ENCODE measurements at regions not wholly inside any gene's neighbourhood (a gene's known extent, or its start where the extent isn't known, plus 50 kb on each side); places are given as distances from the start of the nearest gene placed in this dataset.
A peak's percentile ranks its signal among the peaks of the same experiment; 100 is the strongest.
"Not testable (repeated sequence)": the region's sequence is repeated elsewhere in the genome, so short reads cannot be mapped to it uniquely, and the experiment has no call there.

DNA sequence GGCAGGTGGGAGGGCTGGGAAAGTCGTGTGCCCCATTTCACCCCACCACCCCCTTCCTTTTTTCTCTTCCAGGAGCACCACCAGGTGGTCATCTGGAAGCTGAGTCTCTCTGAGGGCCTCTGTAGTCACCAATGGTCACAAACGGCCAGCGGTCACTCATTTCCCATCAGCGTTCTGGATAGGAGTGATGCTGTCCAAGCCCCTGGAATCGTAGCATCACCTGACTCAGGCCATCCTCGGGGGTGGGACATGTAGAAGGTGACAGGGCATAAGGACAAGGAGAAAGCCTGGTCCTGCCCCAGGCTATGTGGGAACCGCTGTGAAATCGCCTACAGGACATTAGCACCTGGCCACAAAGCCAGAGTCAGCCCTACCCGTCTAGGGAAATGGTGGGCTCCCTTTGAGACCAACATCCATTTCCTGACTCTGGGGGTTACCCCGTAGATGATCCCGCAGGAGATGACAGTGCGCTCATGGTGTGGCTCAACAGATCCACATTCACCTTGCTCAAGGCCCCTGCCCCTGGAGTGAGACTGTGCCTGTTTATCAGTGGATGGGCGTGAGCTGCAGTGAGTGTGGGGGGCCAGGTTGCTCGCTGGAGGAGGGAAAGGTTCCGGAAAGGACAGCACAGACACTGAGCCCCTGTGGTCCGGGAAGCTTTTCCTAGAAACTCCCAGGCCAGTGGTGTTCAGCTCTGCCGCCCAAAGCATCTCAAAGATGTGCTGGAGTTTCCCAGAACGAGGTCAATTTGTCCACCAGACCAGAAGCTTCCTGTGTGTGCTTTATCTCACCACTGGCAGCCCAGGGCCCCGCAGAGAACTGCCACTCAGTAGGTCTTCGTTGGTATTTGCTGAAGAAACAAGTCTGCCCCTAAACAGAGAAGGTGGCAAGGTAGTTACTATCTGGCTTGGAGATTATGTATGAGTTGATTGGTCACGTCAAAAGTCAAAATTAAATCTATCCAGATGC, 61.1 kb upstream of the UNC5A start:
- DNase-seq = no peak

DNA sequence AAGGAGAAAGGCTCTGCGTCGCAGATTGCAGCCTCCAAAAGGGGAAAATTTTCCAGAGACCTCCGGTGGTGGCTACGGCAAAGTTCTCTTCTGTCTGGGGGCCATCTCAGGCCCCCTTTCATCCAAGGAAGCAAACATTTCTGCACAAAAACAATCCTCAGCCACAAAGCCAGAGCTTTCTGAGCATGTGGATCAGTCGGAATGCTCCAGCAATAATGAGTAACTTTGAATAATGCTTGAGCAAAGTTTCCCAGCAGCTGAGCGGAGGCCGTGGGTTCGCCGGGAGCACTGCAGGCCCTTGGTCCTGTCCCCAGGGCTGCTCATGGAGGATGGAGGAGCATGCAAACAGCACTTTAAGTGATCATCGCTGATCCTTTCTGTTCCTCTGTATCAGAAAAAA, 60.2 kb upstream of the UNC5A start:
- no peak for DNase-seq

DNA sequence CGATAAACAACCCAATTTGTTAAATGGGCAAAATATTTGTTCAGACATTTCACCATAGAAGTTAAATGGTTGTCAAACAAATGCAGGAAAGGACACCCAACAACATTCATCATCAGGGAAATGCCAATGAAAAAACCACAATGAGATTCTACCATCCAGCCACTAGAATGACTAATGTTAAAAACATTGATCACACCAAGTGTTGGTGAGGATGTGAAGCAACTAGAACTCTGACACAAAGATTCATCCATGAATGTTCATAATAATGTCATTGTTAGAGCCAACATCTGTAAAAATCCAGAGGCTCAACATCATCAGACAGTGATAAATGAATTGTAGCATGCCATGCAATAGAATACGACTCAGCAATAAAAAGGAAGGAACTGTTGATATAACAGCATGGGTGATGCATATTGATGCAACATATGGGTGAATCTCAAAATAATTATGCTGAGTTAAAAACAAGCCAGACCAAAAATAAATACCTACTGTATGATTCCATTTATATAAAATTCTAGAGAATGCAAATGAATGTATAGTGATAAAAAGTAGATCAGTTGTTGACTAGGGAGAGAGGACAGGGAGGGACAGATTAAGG, 55.9 kb upstream of the UNC5A start:
- DNase-seq = peak; percentile 26

DNA sequence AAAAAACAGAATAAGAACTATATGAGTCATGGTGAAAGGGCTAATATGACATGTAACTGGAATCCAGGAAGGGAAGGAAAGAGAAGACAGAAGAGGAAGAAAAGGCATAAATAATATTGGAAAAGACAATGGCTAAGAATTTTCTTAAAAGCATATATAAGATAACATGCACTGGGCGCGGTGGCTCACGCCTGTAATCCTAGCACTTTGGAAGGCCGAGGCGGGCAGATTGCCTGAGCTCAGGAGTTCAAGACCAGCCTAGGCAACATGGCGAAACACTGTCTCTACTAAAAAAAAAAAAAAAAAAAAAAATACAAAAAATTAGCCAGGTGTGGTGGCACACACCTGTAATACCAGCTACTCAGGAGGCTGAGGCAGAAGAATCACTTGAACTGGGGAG, 54.8 kb upstream of the UNC5A start:
- not testable (repeated sequence) for DNase-seq

DNA sequence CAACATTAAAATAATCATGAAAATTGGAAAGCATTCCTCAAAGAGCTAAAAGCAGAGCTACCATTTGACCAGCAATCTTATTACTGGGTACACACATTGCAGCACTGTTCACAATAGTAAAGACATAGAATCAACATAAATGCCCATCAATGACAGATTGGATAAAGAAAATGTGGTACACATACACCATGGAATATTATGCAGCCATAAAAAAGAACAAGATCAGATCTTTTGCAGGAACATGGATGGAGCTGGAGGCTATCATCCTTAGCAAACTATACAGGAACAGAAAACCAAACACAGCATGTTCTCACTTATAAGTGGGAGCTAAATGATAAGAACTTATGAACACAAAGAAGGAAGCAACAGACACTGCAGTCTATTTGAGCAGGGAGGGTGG, 52.8 kb upstream of the UNC5A start:
- DNase-seq = not testable (repeated sequence)

Data from EL (cell line).